GM18511 (cell line): ENCODE measurements at regions not wholly inside any gene's neighbourhood (a gene's known extent, or its start where the extent isn't known, plus 50 kb on each side); places are given as distances from the start of the nearest gene placed in this dataset.

Experiments used
- ATAC-seq: cut with Tn5 transposase; IDR thresholded peaks from one replicate; pipeline ENCODE4 v1.9.1; 2021; ENCODE audit warnings: mild to moderate bottlenecking, moderate library complexity; ENCODE audit not compliant: unreplicated experiment

GRCh38 chr20:59547596-59547995 lies 56.7 kb upstream of the PHACTR3 start:
- ATAC-seq, result no peak
